TTC549 (cell line): ENCODE measurements at regions not wholly inside any gene's neighbourhood (a gene's known extent, or its start where the extent isn't known, plus 50 kb on each side); places are given as distances from the start of the nearest gene placed in this dataset.

Experiments used
- FAIRE-seq: peaks from 2 replicates; lab custom pipeline; 2012; peaks lifted over from hg19 to GRCh38; lab: Jason Lieb, UNC

- no peak for FAIRE-seq
These were observed 263.0 kb downstream of the ETAA1 start for GRCh38 chr2:67660015-67660602.

GRCh38 chr2:67660871-67661270 lies 263.7 kb downstream of the ETAA1 start:
- no peak for FAIRE-seq

GRCh38 chr2:67662222-67662621 lies 265.1 kb downstream of the ETAA1 start:
- FAIRE-seq, result no peak

- no peak for FAIRE-seq
These were observed 266.6 kb downstream of the ETAA1 start for GRCh38 chr2:67663776-67664175.

GRCh38 chr2:67666386-67667053 lies 269.4 kb downstream of the ETAA1 start:
- no peak for FAIRE-seq

- FAIRE-seq, result no peak
These were observed 270.1 kb downstream of the ETAA1 start for GRCh38 chr2:67667054-67667908.

- no peak for FAIRE-seq
These were observed 271.4 kb downstream of the ETAA1 start for GRCh38 chr2:67668538-67668937.

GRCh38 chr2:67669168-67669567 lies 272.0 kb downstream of the ETAA1 start:
- FAIRE-seq, result no peak

- FAIRE-seq, result no peak
These were observed 272.6 kb downstream of the ETAA1 start for GRCh38 chr2:67669766-67670165.

- FAIRE-seq, result no peak
These were observed 273.6 kb downstream of the ETAA1 start for GRCh38 chr2:67670747-67671183.

- no peak for FAIRE-seq
These were observed 274.6 kb downstream of the ETAA1 start for GRCh38 chr2:67671464-67672450.

GRCh38 chr2:67674668-67675067 lies 277.5 kb downstream of the ETAA1 start:
- no peak for FAIRE-seq

GRCh38 chr2:67684991-67685390 lies 287.9 kb downstream of the ETAA1 start:
- no peak for FAIRE-seq

GRCh38 chr2:67686254-67686653 lies 289.1 kb downstream of the ETAA1 start:
- FAIRE-seq, result no peak

- FAIRE-seq, result no peak
These were observed 292.1 kb downstream of the ETAA1 start for GRCh38 chr2:67689186-67689585.

GRCh38 chr2:67689651-67690050 lies 292.5 kb downstream of the ETAA1 start:
- FAIRE-seq, result no peak

- FAIRE-seq, result no peak
These were observed 297.3 kb downstream of the ETAA1 start for GRCh38 chr2:67694445-67694844.

- no peak for FAIRE-seq
These were observed 303.9 kb downstream of the ETAA1 start for GRCh38 chr2:67701011-67701410.

- FAIRE-seq, result no peak
These were observed 305.2 kb downstream of the ETAA1 start for GRCh38 chr2:67702284-67702683.

GRCh38 chr2:67702937-67703336 lies 305.8 kb downstream of the ETAA1 start:
- FAIRE-seq, result no peak

GRCh38 chr2:67706082-67706481 lies 308.9 kb downstream of the ETAA1 start:
- FAIRE-seq, result no peak

GRCh38 chr2:67707896-67708295 lies 310.8 kb downstream of the ETAA1 start:
- FAIRE-seq, result no peak
